ENCODE measurements at regions not wholly inside any gene's neighbourhood (a gene's known extent, or its start where the extent isn't known, plus 50 kb on each side); places are given as distances from the start of the nearest gene placed in this dataset.
"Not testable (repeated sequence)": the region's sequence is repeated elsewhere in the genome, so short reads cannot be mapped to it uniquely, and the experiment has no call there.

DNA sequence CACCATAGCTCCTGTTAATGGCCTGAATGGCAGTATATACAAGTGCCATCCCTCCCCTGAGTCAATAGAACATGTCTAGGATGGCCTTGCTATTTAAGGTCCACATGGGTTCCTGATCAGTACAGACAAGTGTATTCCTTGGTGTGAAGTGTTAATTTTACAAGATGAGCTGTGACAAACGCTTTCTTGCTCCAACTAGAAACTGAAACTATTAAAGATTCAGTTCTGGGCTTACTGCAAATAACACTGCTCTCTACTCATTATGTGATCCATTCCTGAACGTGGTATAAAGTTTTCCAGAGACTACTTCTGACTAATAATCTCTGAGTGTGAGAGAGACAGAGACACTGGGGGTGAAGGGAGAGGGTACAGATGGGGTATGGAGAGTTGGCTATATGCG, 198.0 kb upstream of the FBXL4 start:
- H3K9me3 ChIP-seq = no peaks in the 10 kb centered on the region
- no peaks in the 10 kb centered on the region for H3K4me1 ChIP-seq (ENCODE audit: control insufficient read depth in 1 of 2, low read depth in 2 of 2)
- H3K36me3 ChIP-seq = no peaks in the 10 kb centered on the region
- no peak overlapping the region for H3K4me3 ChIP-seq
- no peaks in the 10 kb centered on the region for H3K27me3 ChIP-seq (replicated peaks; ENCODE audit: insufficient read depth)
- H3K27ac ChIP-seq = no peak overlapping the region
- no peak for ATAC-seq (ENCODE audit: insufficient number of reproducible peaks, low FRiP score, low read depth)
- no peak for DNase-seq (ENCODE audit: low spot score)
- TF ChIP-seq, protein P1, sequence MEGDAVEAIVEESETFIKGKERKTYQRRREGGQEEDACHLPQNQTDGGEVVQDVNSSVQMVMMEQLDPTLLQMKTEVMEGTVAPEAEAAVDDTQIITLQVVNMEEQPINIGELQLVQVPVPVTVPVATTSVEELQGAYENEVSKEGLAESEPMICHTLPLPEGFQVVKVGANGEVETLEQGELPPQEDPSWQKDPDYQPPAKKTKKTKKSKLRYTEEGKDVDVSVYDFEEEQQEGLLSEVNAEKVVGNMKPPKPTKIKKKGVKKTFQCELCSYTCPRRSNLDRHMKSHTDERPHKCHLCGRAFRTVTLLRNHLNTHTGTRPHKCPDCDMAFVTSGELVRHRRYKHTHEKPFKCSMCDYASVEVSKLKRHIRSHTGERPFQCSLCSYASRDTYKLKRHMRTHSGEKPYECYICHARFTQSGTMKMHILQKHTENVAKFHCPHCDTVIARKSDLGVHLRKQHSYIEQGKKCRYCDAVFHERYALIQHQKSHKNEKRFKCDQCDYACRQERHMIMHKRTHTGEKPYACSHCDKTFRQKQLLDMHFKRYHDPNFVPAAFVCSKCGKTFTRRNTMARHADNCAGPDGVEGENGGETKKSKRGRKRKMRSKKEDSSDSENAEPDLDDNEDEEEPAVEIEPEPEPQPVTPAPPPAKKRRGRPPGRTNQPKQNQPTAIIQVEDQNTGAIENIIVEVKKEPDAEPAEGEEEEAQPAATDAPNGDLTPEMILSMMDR (IDR thresholded peaks at IDR 0.05) = no peak

DNA sequence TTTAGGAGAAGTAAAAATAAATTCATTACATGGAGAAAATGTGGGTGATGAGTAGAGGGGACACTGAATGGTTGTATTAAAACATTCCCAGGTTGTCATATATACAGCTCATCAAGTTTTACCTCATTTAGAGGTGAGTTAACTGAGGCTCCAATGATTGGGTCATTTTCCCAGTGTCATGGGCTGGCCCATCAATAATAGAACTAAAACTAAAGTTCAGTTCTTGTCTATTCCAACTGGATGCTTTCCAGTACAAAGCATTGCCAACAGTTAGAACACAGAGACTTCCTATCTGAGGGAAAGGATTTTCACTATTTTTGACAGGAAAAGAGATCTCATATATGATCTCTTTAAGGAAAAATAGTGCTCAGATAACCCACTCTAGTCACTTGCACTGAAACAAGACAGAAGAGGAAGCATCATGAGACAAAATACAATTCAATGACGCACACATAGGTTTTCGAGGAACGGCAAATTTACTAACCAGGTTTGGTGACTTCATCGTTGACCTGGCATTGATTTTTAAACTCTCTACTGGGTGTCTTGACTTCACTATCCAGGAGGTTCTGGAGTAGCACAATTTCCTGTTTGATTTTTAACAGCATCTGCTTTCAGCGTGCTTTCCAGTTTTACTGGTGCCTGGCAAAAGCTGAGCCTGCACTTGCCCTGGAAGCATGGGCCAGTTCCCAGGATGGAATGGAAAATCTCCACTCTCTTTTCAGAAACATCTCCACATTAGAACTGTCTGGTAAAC, 195.5 kb upstream of the FBXL4 start:
- H3K4me1 ChIP-seq (ENCODE audit: control insufficient read depth in 1 of 2, low read depth in 2 of 2) = no peaks in the 10 kb centered on the region
- no peaks in the 10 kb centered on the region for H3K27me3 ChIP-seq (replicated peaks; ENCODE audit: insufficient read depth)
- TF ChIP-seq, protein P1 (IDR thresholded peaks at IDR 0.05) = no peak
- H3K27ac ChIP-seq = no peak overlapping the region
- no peak overlapping the region for H3K4me3 ChIP-seq
- H3K9me3 ChIP-seq = no peaks in the 10 kb centered on the region
- H3K36me3 ChIP-seq = no peaks in the 10 kb centered on the region
- no peak for ATAC-seq (ENCODE audit: insufficient number of reproducible peaks, low FRiP score, low read depth)
- no peak for DNase-seq (ENCODE audit: low spot score)

DNA sequence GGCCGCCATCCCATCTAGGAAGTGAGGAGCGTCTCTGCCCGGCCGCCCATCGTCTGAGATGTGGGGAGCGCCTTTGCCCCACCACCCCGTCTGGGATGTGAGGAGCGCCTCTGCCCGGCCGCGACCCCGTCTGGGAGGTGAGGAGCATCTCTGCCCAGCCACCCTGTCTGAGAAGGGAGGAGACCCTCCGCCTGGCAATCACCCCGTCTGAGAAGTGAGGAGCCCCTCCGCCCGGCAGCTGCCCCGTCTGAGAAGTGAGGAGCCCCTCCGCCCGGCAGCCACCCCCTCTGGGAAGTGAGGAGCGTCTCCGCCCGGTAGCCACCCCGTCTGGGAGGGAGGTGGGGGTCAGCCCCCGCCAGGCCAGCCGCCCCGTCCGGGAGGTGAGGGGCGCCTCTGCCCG, 194.2 kb upstream of the FBXL4 start:
- not testable (repeated sequence) for ATAC-seq (ENCODE audit: insufficient number of reproducible peaks, low FRiP score, low read depth); H3K9me3 ChIP-seq; H3K4me3 ChIP-seq; H3K36me3 ChIP-seq; H3K27ac ChIP-seq; DNase-seq (ENCODE audit: low spot score); H3K4me1 ChIP-seq (ENCODE audit: control insufficient read depth in 1 of 2, low read depth in 2 of 2); H3K27me3 ChIP-seq (replicated peaks; ENCODE audit: insufficient read depth)

DNA sequence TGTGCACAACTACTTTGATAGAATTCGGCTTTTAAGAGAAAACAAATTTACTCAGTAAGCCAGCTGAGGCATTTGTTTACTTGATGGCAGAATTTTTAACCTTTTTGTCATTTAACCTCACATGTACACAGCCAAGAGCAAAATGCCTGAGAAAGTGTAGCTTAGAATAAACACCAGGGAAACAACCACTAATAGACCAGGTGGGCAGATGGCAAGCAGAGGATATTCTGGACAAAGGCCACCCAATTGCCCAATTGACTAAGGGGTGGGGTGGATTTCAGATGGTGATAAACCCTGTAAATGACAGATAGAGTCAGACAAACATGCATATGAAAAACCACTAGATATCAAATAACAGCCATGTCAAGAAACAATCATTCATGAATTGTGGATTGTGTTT, 190.7 kb upstream of the FBXL4 start:
- no peak for ATAC-seq (ENCODE audit: insufficient number of reproducible peaks, low FRiP score, low read depth)
- Histone ChIP-seq H3K4me3 (no peak overlapping the region), H3K27me3 (replicated peaks; ENCODE audit: insufficient read depth) (no peaks in the 10 kb centered on the region), H3K27ac (no peak overlapping the region), H3K36me3 (no peaks in the 10 kb centered on the region), H3K9me3 (no peaks in the 10 kb centered on the region), H3K4me1 (ENCODE audit: control insufficient read depth in 1 of 2, low read depth in 2 of 2) (no peaks in the 10 kb centered on the region)
- DNase-seq (ENCODE audit: low spot score) = no peak
- TF ChIP-seq, protein P1 (IDR thresholded peaks at IDR 0.05) = no peak

DNA sequence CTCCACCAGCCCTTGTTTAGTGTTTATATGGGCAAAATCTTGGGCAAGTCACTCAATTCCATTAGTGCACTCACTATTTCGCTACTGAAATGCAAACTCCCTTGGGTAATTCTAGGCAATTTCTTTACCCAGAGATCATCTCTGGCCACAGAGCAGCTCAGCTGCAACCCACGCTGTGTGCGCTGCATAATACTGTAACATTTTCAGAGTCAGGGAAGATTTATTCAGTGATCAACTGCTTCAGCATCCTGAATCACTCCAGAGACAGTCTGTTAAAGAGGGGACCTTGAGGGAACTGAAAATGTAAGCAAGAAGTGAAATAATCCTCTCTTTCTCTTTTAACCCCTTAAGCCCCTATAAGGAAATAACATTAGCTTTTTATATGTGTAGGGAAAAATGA, 189.6 kb upstream of the FBXL4 start:
- no peaks in the 10 kb centered on the region for H3K4me1 ChIP-seq (ENCODE audit: control insufficient read depth in 1 of 2, low read depth in 2 of 2)

More for the DNA sequence above, 189.6 kb upstream of the FBXL4 start:
- ATAC-seq (ENCODE audit: insufficient number of reproducible peaks, low FRiP score, low read depth) = no peak
- TF ChIP-seq, protein P1 (IDR thresholded peaks at IDR 0.05) = no peak
- no peaks in the 10 kb centered on the region for H3K36me3 ChIP-seq
- H3K27ac ChIP-seq = no peak overlapping the region
- no peak for DNase-seq (ENCODE audit: low spot score)
- no peaks in the 10 kb centered on the region for H3K27me3 ChIP-seq (replicated peaks; ENCODE audit: insufficient read depth)
- H3K4me3 ChIP-seq = no peak overlapping the region
- no peaks in the 10 kb centered on the region for H3K9me3 ChIP-seq

Measured in thoracic aorta (tissue), 2 donors.